ENCODE measurements at regions not wholly inside any gene's neighbourhood (a gene's known extent, or its start where the extent isn't known, plus 50 kb on each side); places are given as distances from the start of the nearest gene placed in this dataset.

DNA sequence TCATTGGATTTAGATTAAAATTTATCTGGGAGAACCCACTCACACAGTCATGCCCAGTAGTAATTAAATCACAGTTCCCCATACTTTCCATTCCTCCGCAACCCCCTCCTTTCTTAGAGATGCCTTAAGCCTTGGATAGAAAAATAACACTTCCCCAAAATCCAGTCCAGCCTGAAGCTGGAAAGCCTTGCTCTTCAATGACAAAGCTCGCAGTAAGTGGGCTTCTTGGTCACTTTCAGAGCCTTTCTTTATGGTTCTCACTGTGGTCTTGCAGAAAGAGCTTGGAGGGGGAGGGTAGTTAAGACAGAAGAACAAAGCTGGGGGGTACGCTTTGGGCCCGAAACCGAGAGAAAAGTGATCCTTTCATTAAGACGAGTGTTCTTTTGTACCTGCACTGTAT, 802.1 kb upstream of the POU3F3 start:
- no peak overlapping the region for H3K4me2 ChIP-seq (ENCODE audit: extremely low read depth, insufficient read depth, low read length)
- no peak for TF ChIP-seq CTCF (conservative IDR thresholded peaks at IDR 0.05 in 1 of 2, IDR thresholded peaks at IDR 0.05 in 1 of 2; ENCODE audit: low read depth in 1 of 2, low read length in 2 of 2)
- TF ChIP-seq EZH2 (IDR thresholded peaks at IDR 0.05; ENCODE audit: low read length, missing control alignments) = no peak
- DNase-seq (ENCODE audit: low read depth in 2 of 2) = no peak

DNA sequence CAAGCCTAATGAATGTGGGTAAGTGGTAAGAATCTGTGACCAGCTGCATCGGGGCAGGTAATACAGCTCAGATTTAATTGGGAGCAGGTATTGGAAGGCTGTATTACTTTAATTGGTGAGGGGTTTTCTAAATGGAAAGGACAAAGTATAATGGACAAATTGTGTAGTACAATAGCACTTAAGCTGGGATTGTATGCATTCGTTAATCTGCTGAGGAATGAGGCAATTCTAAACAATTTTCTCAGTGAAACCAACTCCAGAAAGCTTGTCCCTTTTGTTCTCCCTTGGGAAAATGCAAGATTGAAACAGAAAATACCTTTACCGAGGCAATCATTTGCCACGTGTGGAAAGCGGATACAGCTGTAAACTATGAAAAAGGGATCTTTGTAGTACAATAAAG, 801.6 kb upstream of the POU3F3 start:
- Histone ChIP-seq H3K27me3 (ENCODE audit: control insufficient read depth, insufficient read depth, low read length) (no peaks in the 10 kb centered on the region), H4K20me1 (ENCODE audit: control insufficient read depth, extremely low read depth, insufficient read depth, low read length) (no peaks in the 10 kb centered on the region), H3K4me3 (replicated peaks in 1 of 4; ENCODE audit: control extremely low read depth in 1 of 4, insufficient read depth in 1 of 4, low read depth in 3 of 4, low read length in 4 of 4) (no peak overlapping the region), H3K36me3 (ENCODE audit: control insufficient read depth, insufficient read depth, low read length) (no peaks in the 10 kb centered on the region), H3K27ac (ENCODE audit: insufficient read depth, low read length) (no peak overlapping the region), H3K9me3 (ENCODE audit: control insufficient read depth, insufficient read depth, low read depth, low read length) (no peaks in the 10 kb centered on the region), H3K4me2 (ENCODE audit: extremely low read depth, insufficient read depth, low read length) (no peak overlapping the region), H3K4me1 (ENCODE audit: control insufficient read depth, extremely low read depth, insufficient read depth, low read length) (no peaks in the 10 kb centered on the region), H2AFZ (ENCODE audit: low read length) (no peak overlapping the region), H3K9ac (ENCODE audit: insufficient read depth, low read length) (no peak overlapping the region), H3K79me2 (ENCODE audit: control insufficient read depth, insufficient read depth, low read length) (no peaks in the 10 kb centered on the region)
- no peak for TF ChIP-seq EZH2 (IDR thresholded peaks at IDR 0.05; ENCODE audit: low read length, missing control alignments)
- TF ChIP-seq CTCF (conservative IDR thresholded peaks at IDR 0.05 in 1 of 2, IDR thresholded peaks at IDR 0.05 in 1 of 2; ENCODE audit: low read depth in 1 of 2, low read length in 2 of 2) = no peak
- no peak for DNase-seq (ENCODE audit: low read depth in 2 of 2)

More for the DNA sequence above, 802.1 kb upstream of the POU3F3 start:
- Histone ChIP-seq H3K27ac (ENCODE audit: insufficient read depth, low read length) (no peak overlapping the region), H3K9ac (ENCODE audit: insufficient read depth, low read length) (no peak overlapping the region), H3K4me3 (replicated peaks in 1 of 4; ENCODE audit: control extremely low read depth in 1 of 4, insufficient read depth in 1 of 4, low read depth in 3 of 4, low read length in 4 of 4) (no peak overlapping the region), H4K20me1 (ENCODE audit: control insufficient read depth, extremely low read depth, insufficient read depth, low read length) (no peaks in the 10 kb centered on the region), H3K36me3 (ENCODE audit: control insufficient read depth, insufficient read depth, low read length) (no peaks in the 10 kb centered on the region), H3K4me1 (ENCODE audit: control insufficient read depth, extremely low read depth, insufficient read depth, low read length) (no peaks in the 10 kb centered on the region), H3K9me3 (ENCODE audit: control insufficient read depth, insufficient read depth, low read depth, low read length) (no peaks in the 10 kb centered on the region), H2AFZ (ENCODE audit: low read length) (no peak overlapping the region), H3K27me3 (ENCODE audit: control insufficient read depth, insufficient read depth, low read length) (no peaks in the 10 kb centered on the region), H3K79me2 (ENCODE audit: control insufficient read depth, insufficient read depth, low read length) (no peaks in the 10 kb centered on the region)

DNA sequence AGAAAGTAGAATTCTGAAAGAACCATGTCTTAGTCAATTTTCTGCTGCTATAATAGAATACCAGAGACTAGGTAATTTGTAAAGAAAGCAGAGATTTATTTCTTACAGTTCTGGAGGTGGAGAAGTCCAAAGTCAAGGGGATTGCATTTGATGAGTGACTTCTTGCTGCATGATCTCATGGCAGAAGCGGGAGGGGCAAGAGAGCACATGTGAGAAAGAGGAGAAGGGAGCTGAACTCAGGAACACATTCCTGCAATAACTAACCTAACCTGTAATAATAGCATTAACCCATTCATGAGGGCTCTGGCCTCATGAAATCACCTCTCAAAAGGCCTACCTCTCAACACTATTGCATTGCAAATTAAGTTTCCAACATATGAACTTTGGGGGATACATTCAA, 797.5 kb upstream of the POU3F3 start:
- H3K4me2 ChIP-seq (ENCODE audit: extremely low read depth, insufficient read depth, low read length) = no peak overlapping the region
- no peaks in the 10 kb centered on the region for H3K36me3 ChIP-seq (ENCODE audit: control insufficient read depth, insufficient read depth, low read length)
- DNase-seq (ENCODE audit: low read depth in 2 of 2) = no peak
- H3K9me3 ChIP-seq (ENCODE audit: control insufficient read depth, insufficient read depth, low read depth, low read length) = no peaks in the 10 kb centered on the region
- no peak overlapping the region for H2AFZ ChIP-seq (ENCODE audit: low read length)
- no peak overlapping the region for H3K9ac ChIP-seq (ENCODE audit: insufficient read depth, low read length)
- no peaks in the 10 kb centered on the region for H3K27me3 ChIP-seq (ENCODE audit: control insufficient read depth, insufficient read depth, low read length)
- no peak overlapping the region for H3K4me3 ChIP-seq (replicated peaks in 1 of 4; ENCODE audit: control extremely low read depth in 1 of 4, insufficient read depth in 1 of 4, low read depth in 3 of 4, low read length in 4 of 4)
- H3K4me1 ChIP-seq (ENCODE audit: control insufficient read depth, extremely low read depth, insufficient read depth, low read length) = no peaks in the 10 kb centered on the region
- TF ChIP-seq EZH2 (IDR thresholded peaks at IDR 0.05; ENCODE audit: low read length, missing control alignments) = no peak
- TF ChIP-seq CTCF (conservative IDR thresholded peaks at IDR 0.05 in 1 of 2, IDR thresholded peaks at IDR 0.05 in 1 of 2; ENCODE audit: low read depth in 1 of 2, low read length in 2 of 2) = no peak
- no peak overlapping the region for H3K27ac ChIP-seq (ENCODE audit: insufficient read depth, low read length)
- H3K79me2 ChIP-seq (ENCODE audit: control insufficient read depth, insufficient read depth, low read length) = no peaks in the 10 kb centered on the region
- no peaks in the 10 kb centered on the region for H4K20me1 ChIP-seq (ENCODE audit: control insufficient read depth, extremely low read depth, insufficient read depth, low read length)

Data from fibroblast of lung (primary cell).